ENCODE measurements at regions not wholly inside any gene's neighbourhood (a gene's known extent, or its start where the extent isn't known, plus 50 kb on each side); places are given as distances from the start of the nearest gene placed in this dataset.

DNA sequence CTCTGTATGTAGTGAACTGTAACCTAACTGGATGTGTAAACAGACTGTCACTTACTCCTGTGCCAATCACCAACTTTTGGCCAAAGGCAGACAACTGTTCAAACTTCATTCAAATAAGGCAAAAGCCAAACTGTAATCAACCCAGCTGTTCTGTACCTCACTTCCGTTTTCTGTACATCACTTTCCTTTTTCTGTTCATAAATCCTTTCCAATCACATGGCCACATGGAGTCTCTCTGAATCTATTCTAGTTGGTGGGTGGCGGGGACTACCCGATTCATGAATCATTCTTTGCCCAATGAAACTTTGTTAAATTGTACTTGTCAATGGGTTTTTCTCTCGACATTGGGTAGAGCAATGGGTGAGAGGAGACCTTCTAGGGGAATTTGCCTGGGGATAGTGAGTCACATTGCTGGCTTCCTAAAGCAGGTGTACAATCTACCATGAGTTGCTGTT lies 178.3 kb upstream of the RFC3 start:
- no peak overlapping the region for H3K9ac ChIP-seq (ENCODE audit: low read length in 2 of 2)
- H3K27ac ChIP-seq (ENCODE audit: low read length): no peak overlapping the region

DNA sequence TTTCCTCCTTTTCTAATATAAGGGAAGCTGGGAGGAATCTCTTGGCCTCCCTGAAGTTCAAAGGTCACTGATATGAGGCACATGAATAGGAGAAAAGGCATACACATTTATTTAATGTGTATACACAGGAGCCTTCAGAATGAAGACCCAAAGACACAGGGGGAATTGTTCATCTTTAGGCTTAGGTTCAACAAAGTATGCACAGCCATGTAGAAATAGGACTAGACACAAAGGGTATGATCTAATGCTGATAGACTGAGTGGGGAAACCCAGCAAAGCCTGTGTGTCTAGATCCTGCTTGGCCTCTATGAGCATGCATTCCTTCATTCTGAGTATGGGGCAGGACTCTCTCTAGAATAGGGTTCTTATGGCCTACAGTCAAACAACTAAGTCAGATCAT lies 177.1 kb upstream of the RFC3 start:
- H3K27ac ChIP-seq (ENCODE audit: low read length): no peak overlapping the region
- peaks cover 9% of the 10 kb centered on the region for H3K4me1 ChIP-seq (ENCODE audit: control insufficient read depth, insufficient read depth, low read length)
- no peak overlapping the region for H3K9ac ChIP-seq (ENCODE audit: low read length in 2 of 2)

More for the DNA sequence above, 178.3 kb upstream of the RFC3 start:
- Histone ChIP-seq H3K9me3 (ENCODE audit: control insufficient read depth in 2 of 2, low read length in 2 of 2) (no peaks in the 10 kb centered on the region), H3K4me3 (ENCODE audit: low read length in 2 of 2) (no peak overlapping the region), H3K27me3 (ENCODE audit: control insufficient read depth in 1 of 2, insufficient read depth in 2 of 2, low read length in 2 of 2) (no peaks in the 10 kb centered on the region), H3K36me3 (ENCODE audit: control insufficient read depth in 2 of 2, insufficient read depth in 2 of 2, low read length in 2 of 2) (no peaks in the 10 kb centered on the region), H3K4me1 (ENCODE audit: control insufficient read depth, insufficient read depth, low read length) (peaks cover 6% of the 10 kb centered on the region)

DNA sequence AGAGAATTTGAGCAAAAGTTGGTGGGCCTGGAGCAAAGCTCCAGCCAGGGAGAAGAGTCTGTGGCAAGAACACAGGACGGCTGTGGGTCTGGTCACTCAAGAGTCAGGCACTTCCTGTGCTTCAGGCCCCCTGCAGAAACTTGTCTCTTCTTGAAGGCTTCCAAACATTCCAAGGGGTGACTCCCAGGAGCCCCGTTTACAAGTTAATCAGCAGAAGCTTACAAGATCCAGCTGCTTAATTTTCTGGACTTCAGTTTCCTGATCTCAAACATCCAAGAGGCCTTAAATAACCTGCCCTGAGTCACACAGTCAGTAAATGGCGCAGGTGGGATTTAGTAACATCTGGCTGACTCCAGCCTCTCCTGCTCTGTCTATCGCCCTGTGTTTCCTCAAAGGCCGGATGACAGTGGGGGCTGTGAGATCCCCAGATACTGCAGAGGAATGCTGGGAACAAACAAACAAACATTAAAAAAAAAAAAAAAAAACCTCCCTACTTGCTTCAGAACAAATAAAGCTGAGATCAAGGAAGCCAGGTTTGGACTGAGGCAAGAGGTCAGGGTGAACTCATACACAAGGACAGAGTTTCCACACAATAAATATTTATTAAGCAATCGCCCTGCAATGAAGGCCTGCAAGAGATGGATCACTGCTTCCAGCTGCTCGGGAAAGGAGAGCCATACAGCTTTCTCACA lies 175.4 kb upstream of the RFC3 start:
- no peak overlapping the region for H3K27ac ChIP-seq (ENCODE audit: low read length)
- no peaks in the 10 kb centered on the region for H3K27me3 ChIP-seq (ENCODE audit: control insufficient read depth in 1 of 2, insufficient read depth in 2 of 2, low read length in 2 of 2)
- H3K36me3 ChIP-seq (ENCODE audit: control insufficient read depth in 2 of 2, insufficient read depth in 2 of 2, low read length in 2 of 2): no peaks in the 10 kb centered on the region
- H3K4me3 ChIP-seq (ENCODE audit: low read length in 2 of 2): no peak overlapping the region
- H3K9ac ChIP-seq (ENCODE audit: low read length in 2 of 2): no peak overlapping the region
- H3K4me1 ChIP-seq (ENCODE audit: control insufficient read depth, insufficient read depth, low read length): peaks cover 9% of the 10 kb centered on the region
- no peaks in the 10 kb centered on the region for H3K9me3 ChIP-seq (ENCODE audit: control insufficient read depth in 2 of 2, low read length in 2 of 2)

More for the DNA sequence above, 177.1 kb upstream of the RFC3 start:
- no peaks in the 10 kb centered on the region for H3K9me3 ChIP-seq (ENCODE audit: control insufficient read depth in 2 of 2, low read length in 2 of 2)
- H3K36me3 ChIP-seq (ENCODE audit: control insufficient read depth in 2 of 2, insufficient read depth in 2 of 2, low read length in 2 of 2): no peaks in the 10 kb centered on the region
- no peak overlapping the region for H3K4me3 ChIP-seq (ENCODE audit: low read length in 2 of 2)
- no peaks in the 10 kb centered on the region for H3K27me3 ChIP-seq (ENCODE audit: control insufficient read depth in 1 of 2, insufficient read depth in 2 of 2, low read length in 2 of 2)

GRCh38 chr13:33644581-33645543 lies 173.1 kb upstream of the RFC3 start:
- Histone ChIP-seq H3K9ac (ENCODE audit: low read length in 2 of 2) (no peak overlapping the region), H3K4me3 (ENCODE audit: low read length in 2 of 2) (no peak overlapping the region), H3K27me3 (ENCODE audit: control insufficient read depth in 1 of 2, insufficient read depth in 2 of 2, low read length in 2 of 2) (no peaks in the 10 kb centered on the region), H3K9me3 (ENCODE audit: control insufficient read depth in 2 of 2, low read length in 2 of 2) (no peaks in the 10 kb centered on the region), H3K4me1 (ENCODE audit: control insufficient read depth, insufficient read depth, low read length) (peaks cover 9% of the 10 kb centered on the region), H3K36me3 (ENCODE audit: control insufficient read depth in 2 of 2, insufficient read depth in 2 of 2, low read length in 2 of 2) (no peaks in the 10 kb centered on the region), H3K27ac (ENCODE audit: low read length) (peak overlapping the region; percentile 55)

GRCh38 chr13:33645591-33646554 lies 172.1 kb upstream of the RFC3 start:
- H3K4me1 ChIP-seq (ENCODE audit: control insufficient read depth, insufficient read depth, low read length): peaks cover 9% of the 10 kb centered on the region
- no peak overlapping the region for H3K9ac ChIP-seq (ENCODE audit: low read length in 2 of 2)
- H3K4me3 ChIP-seq (ENCODE audit: low read length in 2 of 2): no peak overlapping the region
- peak overlapping the region; percentile 37 for H3K27ac ChIP-seq (ENCODE audit: low read length)
- no peaks in the 10 kb centered on the region for H3K9me3 ChIP-seq (ENCODE audit: control insufficient read depth in 2 of 2, low read length in 2 of 2)
- no peaks in the 10 kb centered on the region for H3K36me3 ChIP-seq (ENCODE audit: control insufficient read depth in 2 of 2, insufficient read depth in 2 of 2, low read length in 2 of 2)
- H3K27me3 ChIP-seq (ENCODE audit: control insufficient read depth in 1 of 2, insufficient read depth in 2 of 2, low read length in 2 of 2): no peaks in the 10 kb centered on the region

- Histone ChIP-seq H3K4me1 (ENCODE audit: control insufficient read depth, insufficient read depth, low read length) (peaks cover 3% of the 10 kb centered on the region), H3K4me3 (ENCODE audit: low read length in 2 of 2) (no peak overlapping the region), H3K9ac (ENCODE audit: low read length in 2 of 2) (no peak overlapping the region), H3K9me3 (ENCODE audit: control insufficient read depth in 2 of 2, low read length in 2 of 2) (no peaks in the 10 kb centered on the region), H3K27ac (ENCODE audit: low read length) (no peak overlapping the region), H3K27me3 (ENCODE audit: control insufficient read depth in 1 of 2, insufficient read depth in 2 of 2, low read length in 2 of 2) (no peaks in the 10 kb centered on the region), H3K36me3 (ENCODE audit: control insufficient read depth in 2 of 2, insufficient read depth in 2 of 2, low read length in 2 of 2) (no peaks in the 10 kb centered on the region)
Observed at GRCh38 chr13:33649212-33649878, 168.6 kb upstream of the RFC3 start.

- no peak overlapping the region for H3K9ac ChIP-seq (ENCODE audit: low read length in 2 of 2)
- no peaks in the 10 kb centered on the region for H3K4me1 ChIP-seq (ENCODE audit: control insufficient read depth, insufficient read depth, low read length)
- H3K27ac ChIP-seq (ENCODE audit: low read length): no peak overlapping the region
- no peaks in the 10 kb centered on the region for H3K36me3 ChIP-seq (ENCODE audit: control insufficient read depth in 2 of 2, insufficient read depth in 2 of 2, low read length in 2 of 2)
- H3K9me3 ChIP-seq (ENCODE audit: control insufficient read depth in 2 of 2, low read length in 2 of 2): no peaks in the 10 kb centered on the region
- H3K27me3 ChIP-seq (ENCODE audit: control insufficient read depth in 1 of 2, insufficient read depth in 2 of 2, low read length in 2 of 2): no peaks in the 10 kb centered on the region
- no peak overlapping the region for H3K4me3 ChIP-seq (ENCODE audit: low read length in 2 of 2)
Observed at GRCh38 chr13:33651766-33652165, 166.2 kb upstream of the RFC3 start.

GRCh38 chr13:33657274-33657673 lies 160.7 kb upstream of the RFC3 start:
- H3K36me3 ChIP-seq (ENCODE audit: control insufficient read depth in 2 of 2, insufficient read depth in 2 of 2, low read length in 2 of 2): peaks cover 0 to 2% of the 10 kb centered on the region in 2 donors
- H3K9me3 ChIP-seq (ENCODE audit: control insufficient read depth in 2 of 2, low read length in 2 of 2): no peaks in the 10 kb centered on the region
- no peaks in the 10 kb centered on the region for H3K4me1 ChIP-seq (ENCODE audit: control insufficient read depth, insufficient read depth, low read length)
- H3K4me3 ChIP-seq (ENCODE audit: low read length in 2 of 2): no peak overlapping the region
- H3K9ac ChIP-seq (ENCODE audit: low read length in 2 of 2): no peak overlapping the region
- H3K27me3 ChIP-seq (ENCODE audit: control insufficient read depth in 1 of 2, insufficient read depth in 2 of 2, low read length in 2 of 2): no peaks in the 10 kb centered on the region
- no peak overlapping the region for H3K27ac ChIP-seq (ENCODE audit: low read length)

DNA sequence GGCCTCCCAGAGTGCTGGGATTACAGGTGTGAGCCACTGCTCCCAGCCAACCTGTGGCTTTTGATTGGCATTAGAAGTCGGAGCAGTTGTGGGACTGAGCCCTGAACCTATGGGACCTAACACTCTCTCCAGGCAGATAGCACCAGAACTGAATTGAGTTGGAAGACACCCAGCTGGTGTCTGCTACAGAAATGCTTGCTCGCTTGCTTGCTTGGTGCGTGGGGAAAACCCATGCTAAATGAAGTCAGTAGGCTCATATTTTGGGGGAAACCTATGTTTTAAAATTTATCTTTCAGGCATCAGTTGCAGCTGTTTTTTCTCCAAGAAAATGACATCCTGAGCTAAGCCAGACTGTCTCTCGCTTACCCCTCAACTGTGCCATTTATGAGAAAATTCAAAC lies 158.5 kb upstream of the RFC3 start:
- no peak overlapping the region for H3K27ac ChIP-seq (ENCODE audit: low read length)
- H3K9ac ChIP-seq (ENCODE audit: low read length in 2 of 2): no peak overlapping the region
- H3K4me3 ChIP-seq (ENCODE audit: low read length in 2 of 2): no peak overlapping the region
- H3K27me3 ChIP-seq (ENCODE audit: control insufficient read depth in 1 of 2, insufficient read depth in 2 of 2, low read length in 2 of 2): no peaks in the 10 kb centered on the region
- H3K9me3 ChIP-seq (ENCODE audit: control insufficient read depth in 2 of 2, low read length in 2 of 2): no peaks in the 10 kb centered on the region
- H3K4me1 ChIP-seq (ENCODE audit: control insufficient read depth, insufficient read depth, low read length): no peaks in the 10 kb centered on the region
- H3K36me3 ChIP-seq (ENCODE audit: control insufficient read depth in 2 of 2, insufficient read depth in 2 of 2, low read length in 2 of 2): peaks cover 0 to 2% of the 10 kb centered on the region in 2 donors

GRCh38 chr13:33659894-33660293 lies 158.1 kb upstream of the RFC3 start:
- no peak overlapping the region for H3K9ac ChIP-seq (ENCODE audit: low read length in 2 of 2)
- H3K27me3 ChIP-seq (ENCODE audit: control insufficient read depth in 1 of 2, insufficient read depth in 2 of 2, low read length in 2 of 2): no peaks in the 10 kb centered on the region
- peaks cover 0 to 2% of the 10 kb centered on the region in 2 donors for H3K36me3 ChIP-seq (ENCODE audit: control insufficient read depth in 2 of 2, insufficient read depth in 2 of 2, low read length in 2 of 2)
- H3K27ac ChIP-seq (ENCODE audit: low read length): no peak overlapping the region
- no peaks in the 10 kb centered on the region for H3K4me1 ChIP-seq (ENCODE audit: control insufficient read depth, insufficient read depth, low read length)
- H3K9me3 ChIP-seq (ENCODE audit: control insufficient read depth in 2 of 2, low read length in 2 of 2): no peaks in the 10 kb centered on the region
- no peak overlapping the region for H3K4me3 ChIP-seq (ENCODE audit: low read length in 2 of 2)

Measured in stomach smooth muscle (tissue), 2 donors.